Cardiac muscle cell (in vitro differentiated cells and primary cell): ENCODE measurements at regions not wholly inside any gene's neighbourhood (a gene's known extent, or its start where the extent isn't known, plus 50 kb on each side); places are given as distances from the start of the nearest gene placed in this dataset.

Experiments
- DNase-seq, 2 donors: peaks; one replicate each; pipeline versions ENCODE4 v3.0.0 to v3.0.0-alpha.2; 2010 to 2017; ENCODE audit warnings: low read depth in 1 of 2, low spot score in 1 of 2
- H3K27ac ChIP-seq: fragments of 200-600 bp; sonication (generic); 2 replicates; pipeline ENCODE4 v1.5.1; 2016
- H3K27me3 ChIP-seq: fragments of 200-600 bp; sonication (generic); 2 replicates; pipeline ENCODE4 v1.6.0; 2016; ENCODE audit warnings: control low read depth
- H3K36me3 ChIP-seq: fragments of 200-600 bp; sonication (generic); 2 replicates; pipeline ENCODE4 v1.5.1; 2016; ENCODE audit warnings: control low read depth
- H3K4me1 ChIP-seq: fragments of 200-600 bp; sonication (generic); 2 replicates; pipeline ENCODE4 v1.8.1; 2017; ENCODE audit warnings: low read depth, mild to moderate bottlenecking, mixed run types
- H3K4me3 ChIP-seq: fragments of 200-600 bp; sonication (generic); 2 replicates; pipeline ENCODE4 v1.5.1; 2016; ENCODE audit warnings: mild to moderate bottlenecking
- H3K9me3 ChIP-seq: fragments of 200-600 bp; sonication (generic); 2 replicates; pipeline ENCODE4 v1.5.1; 2017; ENCODE audit warnings: low read depth, mild to moderate bottlenecking, control low read depth
- CTCF ChIP-seq: IDR thresholded peaks from 2 replicates; pipeline ENCODE4 v1.5.1; 2012; ENCODE audit warnings: low read depth, mild to moderate bottlenecking, low read length

DNA sequence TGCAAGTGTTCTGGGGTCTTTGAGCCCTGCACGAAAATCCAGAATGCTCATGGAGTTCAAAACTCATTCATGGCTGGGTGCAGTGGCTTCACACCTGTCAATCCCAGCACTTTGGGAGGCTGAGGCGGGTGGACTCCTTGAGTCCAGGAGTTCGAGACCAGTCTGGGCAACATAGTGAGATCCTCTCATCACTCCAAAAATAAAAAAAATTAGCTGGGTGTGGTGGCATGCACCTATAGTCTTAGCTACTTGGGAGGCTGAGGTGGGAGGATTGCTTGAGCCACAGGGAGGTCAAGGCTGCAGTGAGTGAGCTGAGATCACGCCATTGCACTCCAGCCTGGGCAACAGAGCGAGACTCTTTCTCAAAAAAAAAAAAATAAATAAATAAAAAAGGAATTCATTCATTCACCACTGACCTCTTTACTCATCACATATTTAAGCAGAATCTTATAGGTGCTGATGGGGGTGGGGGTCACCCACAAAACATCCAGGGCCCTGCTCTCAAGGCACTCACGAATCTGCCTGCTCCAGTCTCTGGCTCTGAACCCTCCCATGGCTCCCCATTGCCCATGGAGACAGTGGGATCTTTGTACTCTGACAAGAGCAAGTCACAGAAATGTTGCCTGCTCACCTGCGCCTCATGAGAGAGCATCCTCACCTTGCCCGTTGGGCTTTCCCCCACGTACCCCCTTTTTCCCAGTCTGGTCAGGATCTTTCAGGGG lies 76.7 kb upstream of the IER5L start:
- no peaks in the 10 kb centered on the region for H3K9me3 ChIP-seq
- DNase-seq, result no peak
- no peak overlapping the region for H3K4me3 ChIP-seq
- peaks cover 23% of the 10 kb centered on the region for H3K4me1 ChIP-seq
- no peaks in the 10 kb centered on the region for H3K36me3 ChIP-seq
- TF ChIP-seq CTCF, result no peak
- H3K27ac ChIP-seq, result peak overlapping the region; percentile 79
- H3K27me3 ChIP-seq, result peaks cover 12% of the 10 kb centered on the region

DNA sequence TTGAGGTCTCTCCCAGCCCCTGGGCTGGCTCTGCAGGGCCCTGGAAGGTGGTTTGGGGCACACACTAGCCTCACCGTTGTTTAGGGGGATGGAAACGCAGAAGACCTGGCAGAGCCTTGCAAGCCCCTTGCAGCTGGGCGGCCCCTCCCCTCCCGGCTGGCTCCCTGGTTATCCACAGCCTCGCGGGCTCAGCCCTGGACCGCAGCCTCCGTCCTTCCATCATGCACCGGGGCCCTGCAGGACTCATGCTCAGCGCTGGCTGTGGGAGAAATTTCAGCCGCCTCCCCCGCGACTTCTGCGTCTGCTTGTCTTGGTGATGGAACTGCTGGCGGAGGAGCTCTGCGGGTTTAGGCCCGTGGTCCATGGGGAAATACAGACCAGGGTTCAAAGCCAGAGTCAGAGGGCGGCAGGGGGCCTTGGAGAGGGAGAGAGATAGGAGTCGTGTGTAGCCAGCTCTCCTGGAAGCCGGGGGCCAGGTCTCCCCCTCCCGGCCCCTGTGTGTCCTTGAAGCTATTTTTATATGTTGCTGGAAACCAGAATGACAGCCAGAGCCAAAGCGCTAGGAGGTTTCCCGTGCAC lies 75.8 kb upstream of the IER5L start:
- Histone ChIP-seq H3K9me3 (no peaks in the 10 kb centered on the region), H3K36me3 (no peaks in the 10 kb centered on the region), H3K27ac (peak overlapping the region; percentile 79), H3K4me3 (no peak overlapping the region), H3K27me3 (peaks cover 3% of the 10 kb centered on the region), H3K4me1 (peaks cover 23% of the 10 kb centered on the region)
- peak; percentile 81 to 82 for DNase-seq
- TF ChIP-seq CTCF, result no peak

DNA sequence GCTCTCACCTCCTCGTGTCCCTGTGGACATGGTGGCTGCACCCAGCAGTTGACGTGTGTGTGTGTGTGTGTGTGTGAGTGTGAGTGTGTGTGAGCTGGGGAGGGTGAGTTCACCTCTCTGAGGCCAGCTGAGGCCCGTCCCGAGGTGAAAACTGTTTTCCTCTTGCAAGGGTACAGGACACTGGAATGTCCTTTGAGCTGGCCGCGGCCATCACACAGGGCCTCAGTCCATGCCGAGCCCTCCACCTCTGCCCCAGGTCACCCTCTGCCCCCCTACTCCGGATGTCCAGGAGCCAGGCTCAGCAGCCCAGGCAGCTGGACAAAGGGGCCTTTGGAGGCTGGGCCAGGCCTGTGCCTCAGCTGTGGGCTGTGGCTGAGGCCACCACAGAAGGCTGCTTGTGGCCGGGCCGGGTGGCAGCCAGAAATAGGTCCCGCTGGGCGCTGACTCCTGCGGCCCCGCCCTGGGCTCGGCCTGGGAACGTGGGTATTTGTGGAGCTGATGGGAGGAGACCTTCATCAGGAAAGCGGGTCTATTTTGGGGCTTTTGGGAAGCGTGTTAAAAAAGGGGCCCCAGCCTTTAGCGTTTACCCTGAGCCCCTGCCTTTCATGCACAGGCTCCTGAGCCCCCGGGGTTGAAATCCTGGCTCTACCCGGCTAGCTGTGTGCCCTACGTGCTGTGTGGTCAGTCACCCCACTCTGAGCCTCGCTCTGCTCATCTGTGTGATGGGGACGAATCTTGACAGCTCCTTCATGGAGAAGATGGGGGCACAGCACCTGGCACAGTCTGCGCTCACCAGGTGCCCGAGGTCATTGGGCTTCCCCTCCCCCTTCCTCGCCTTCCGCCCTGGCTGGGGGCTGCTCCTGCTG lies 75.1 kb upstream of the IER5L start:
- no peak overlapping the region for H3K4me3 ChIP-seq
- H3K4me1 ChIP-seq, result peaks cover 20% of the 10 kb centered on the region
- TF ChIP-seq CTCF, result no peak
- no peak for DNase-seq
- no peaks in the 10 kb centered on the region for H3K27me3 ChIP-seq
- H3K9me3 ChIP-seq, result no peaks in the 10 kb centered on the region
- no peaks in the 10 kb centered on the region for H3K36me3 ChIP-seq
- H3K27ac ChIP-seq, result peak overlapping the region; percentile 79

GRCh38 chr9:129250786-129251185 lies 72.7 kb upstream of the IER5L start:
- Histone ChIP-seq H3K9me3 (no peaks in the 10 kb centered on the region), H3K36me3 (no peaks in the 10 kb centered on the region), H3K4me3 (no peak overlapping the region), H3K4me1 (peaks cover 20% of the 10 kb centered on the region), H3K27ac (no peak overlapping the region), H3K27me3 (no peaks in the 10 kb centered on the region)
- DNase-seq, result peak in 1 of 2 donors; percentile 19
- TF ChIP-seq CTCF, result no peak

DNA sequence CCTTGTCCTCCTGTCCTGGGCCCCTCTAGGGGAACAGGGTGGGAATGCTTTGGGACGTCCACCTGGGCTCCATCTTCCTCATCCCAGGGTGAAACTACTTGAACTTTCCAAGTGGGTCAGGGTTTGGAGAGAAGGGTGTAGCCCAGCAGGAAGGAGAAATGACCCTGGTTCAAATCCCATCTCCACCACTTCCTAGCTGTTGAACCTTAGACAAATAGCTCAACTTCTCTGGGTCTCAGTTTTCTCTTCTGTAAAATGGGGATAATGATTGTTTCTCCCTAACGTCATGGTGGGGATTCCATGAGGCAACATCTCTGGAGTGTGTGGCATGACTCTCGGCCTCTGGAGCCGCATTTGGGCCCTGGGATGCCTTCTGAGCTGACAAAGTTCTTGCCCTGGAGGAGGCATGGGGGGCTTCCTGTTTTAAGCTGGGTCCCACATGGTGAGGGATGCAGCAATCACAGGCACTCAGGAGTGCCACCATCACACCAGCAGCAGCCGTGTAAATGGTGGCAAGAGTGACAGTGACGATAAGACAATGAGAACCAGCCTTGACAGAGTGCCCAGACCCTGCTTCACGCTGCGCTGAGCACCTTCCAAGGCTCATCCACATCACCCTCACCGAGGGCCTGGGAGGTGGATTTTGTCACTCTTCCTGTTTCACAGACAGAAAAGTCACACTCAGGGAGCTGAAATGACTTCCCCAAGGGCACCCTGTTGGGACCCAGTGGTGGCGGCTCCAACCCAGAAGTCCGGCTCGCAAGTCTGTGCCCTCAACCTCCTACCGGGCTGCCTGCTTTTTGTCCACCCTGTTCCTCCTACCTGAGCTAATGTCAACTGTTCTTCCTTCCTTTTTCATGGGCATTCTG lies 69.5 kb upstream of the IER5L start:
- Histone ChIP-seq H3K27me3 (no peaks in the 10 kb centered on the region), H3K4me1 (no peaks in the 10 kb centered on the region), H3K4me3 (no peak overlapping the region), H3K27ac (no peak overlapping the region), H3K9me3 (no peaks in the 10 kb centered on the region), H3K36me3 (no peaks in the 10 kb centered on the region)
- TF ChIP-seq CTCF, result no peak
- DNase-seq, result no peak
